Gastroesophageal sphincter (tissue), 4 donors: ENCODE measurements at regions not wholly inside any gene's neighbourhood (a gene's known extent, or its start where the extent isn't known, plus 50 kb on each side); places are given as distances from the start of the nearest gene placed in this dataset.

Source experiments
- ATAC-seq: fragments of 150-250 bp; one replicate; pipeline ENCODE4 v1.9.1; 2016; ENCODE audit warnings: mild to moderate bottlenecking, moderate library complexity
- H3K27ac ChIP-seq, 4 donors: fragments of 200-600 bp; sonication (generic) in 3 of 4; 1 replicate in 3 of 4; 2 replicates in 1 of 4; pipeline ENCODE4 v1.5.1; 2016 to 2019
- H3K27me3 ChIP-seq: fragments of 200-600 bp; sonication (generic); one replicate; pipeline ENCODE4 v1.5.1; 2019
- H3K36me3 ChIP-seq, 2 donors: fragments of 200-600 bp; sonication (generic); one replicate each; pipeline ENCODE4 v1.5.1; 2019; ENCODE audit warnings: control low read depth in 1 of 2
- H3K4me1 ChIP-seq, 3 donors: fragments of 200-600 bp; sonication (generic); 1 replicate in 2 of 3; 2 replicates in 1 of 3; pipeline ENCODE4 v1.5.1; 2016 to 2019; ENCODE audit warnings: control low read depth in 2 of 3
- H3K4me3 ChIP-seq, 2 donors: fragments of 200-600 bp; sonication (generic); one replicate each; pipeline ENCODE4 v1.5.1; 2019; ENCODE audit warnings: mild to moderate bottlenecking in 1 of 2, moderate library complexity in 1 of 2
- H3K9me3 ChIP-seq, 3 donors: fragments of 200-600 bp; sonication (generic); one replicate each; pipeline ENCODE4 v1.5.1; 2017 to 2019; ENCODE audit warnings: control low read depth in 2 of 3
- EP300 ChIP-seq: sonication (generic); formaldehyde crosslinking; IDR thresholded peaks from one replicate; pipeline ENCODE4 v1.6.1; 2017; ENCODE audit warnings: antibody characterized with exemption, mild to moderate bottlenecking
- POLR2A ChIP-seq, 2 donors: fragments of 450-650 bp; IDR thresholded peaks; one replicate each; pipeline ENCODE4 v1.6.1; 2017; ENCODE audit warnings: antibody characterized with exemption in 2 of 2, mild to moderate bottlenecking in 2 of 2, moderate library complexity in 1 of 2
- POLR2AphosphoS5 ChIP-seq: sonication (generic); formaldehyde crosslinking; IDR thresholded peaks from one replicate; pipeline ENCODE4 v1.6.1; 2017; ENCODE audit warnings: antibody characterized with exemption
- WGBS, 2 donors: methylation state at CpG; one replicate each; pipeline ENCODE4 v1.1.5; 2018; ENCODE audit warnings: low coverage in 1 of 2; 5-methylcytosine and 5-hydroxymethylcytosine counted together
- TF ChIP-seq, protein P1 (sequence below), 4 experiments: fragments of 200-600 bp in 2 of 4; fragments of 450-650 bp in 2 of 4; sonication (generic) in 1 of 4; IDR thresholded peaks; one replicate each; pipeline ENCODE4 v1.5.1; 2017 to 2019; ENCODE audit warnings: antibody characterized with exemption in 4 of 4, mild to moderate bottlenecking in 2 of 4, moderate library complexity in 2 of 4

DNA sequence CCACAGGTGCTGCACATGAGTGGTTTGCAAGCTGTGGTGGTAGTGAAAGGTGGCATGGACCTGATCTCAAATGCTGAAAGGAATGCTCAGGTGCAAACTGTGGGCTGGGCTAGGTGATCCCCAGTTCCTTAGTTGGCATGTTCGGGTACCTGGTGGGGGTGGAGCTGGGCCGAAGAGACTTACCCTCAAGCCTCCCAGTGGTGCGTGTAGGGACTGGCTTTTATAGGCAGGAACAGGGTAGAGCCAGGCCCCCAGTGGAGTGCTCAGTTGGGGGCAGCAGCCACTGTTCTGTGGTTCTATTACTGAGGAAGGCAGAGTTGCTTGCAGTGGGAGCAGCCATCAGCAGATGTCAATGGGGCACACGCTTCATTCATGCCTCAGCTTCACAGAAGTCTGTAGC, 399.8 kb downstream of the HTR1B start:
- TF ChIP-seq POLR2A (IDR thresholded peaks at IDR 0.05) (no peak), EP300 (no peak), POLR2AphosphoS5 (no peak)
- TF ChIP-seq, protein P1, sequence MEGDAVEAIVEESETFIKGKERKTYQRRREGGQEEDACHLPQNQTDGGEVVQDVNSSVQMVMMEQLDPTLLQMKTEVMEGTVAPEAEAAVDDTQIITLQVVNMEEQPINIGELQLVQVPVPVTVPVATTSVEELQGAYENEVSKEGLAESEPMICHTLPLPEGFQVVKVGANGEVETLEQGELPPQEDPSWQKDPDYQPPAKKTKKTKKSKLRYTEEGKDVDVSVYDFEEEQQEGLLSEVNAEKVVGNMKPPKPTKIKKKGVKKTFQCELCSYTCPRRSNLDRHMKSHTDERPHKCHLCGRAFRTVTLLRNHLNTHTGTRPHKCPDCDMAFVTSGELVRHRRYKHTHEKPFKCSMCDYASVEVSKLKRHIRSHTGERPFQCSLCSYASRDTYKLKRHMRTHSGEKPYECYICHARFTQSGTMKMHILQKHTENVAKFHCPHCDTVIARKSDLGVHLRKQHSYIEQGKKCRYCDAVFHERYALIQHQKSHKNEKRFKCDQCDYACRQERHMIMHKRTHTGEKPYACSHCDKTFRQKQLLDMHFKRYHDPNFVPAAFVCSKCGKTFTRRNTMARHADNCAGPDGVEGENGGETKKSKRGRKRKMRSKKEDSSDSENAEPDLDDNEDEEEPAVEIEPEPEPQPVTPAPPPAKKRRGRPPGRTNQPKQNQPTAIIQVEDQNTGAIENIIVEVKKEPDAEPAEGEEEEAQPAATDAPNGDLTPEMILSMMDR (IDR thresholded peaks at IDR 0.05), result no peak
- no peak for ATAC-seq
- WGBS, 2 donors, result 64% methylated on average over 3 of the region's 4 CpGs; no CpG with 5 or more reads in 1 of the 2 donors

GRCh38 chr6:77055711-77056110, 407.6 kb downstream of the HTR1B start:
- H3K9me3 ChIP-seq, result peaks cover 0 to 3% (median 0%) of the 10 kb centered on the region in 3 donors
- TF ChIP-seq POLR2A (IDR thresholded peaks at IDR 0.05), result no peak
- TF ChIP-seq EP300, result no peak
- TF ChIP-seq, protein P1 (IDR thresholded peaks at IDR 0.05), result no peak
- TF ChIP-seq POLR2AphosphoS5, result no peak
- H3K27me3 ChIP-seq, result no peaks in the 10 kb centered on the region
- WGBS, 2 donors, result 60 to 61% methylated on average over 4 of the region's 4 CpGs
- H3K27ac ChIP-seq, result no peak overlapping the region
- no peaks in the 10 kb centered on the region for H3K4me1 ChIP-seq
- no peaks in the 10 kb centered on the region for H3K36me3 ChIP-seq
- ATAC-seq, result no peak
- no peak overlapping the region for H3K4me3 ChIP-seq

More for the DNA sequence above, 399.8 kb downstream of the HTR1B start:
- Histone ChIP-seq H3K4me3 (no peak overlapping the region), H3K4me1 (no peaks in the 10 kb centered on the region), H3K27ac (no peak overlapping the region), H3K27me3 (no peaks in the 10 kb centered on the region), H3K36me3 (peaks cover 0 to 8% of the 10 kb centered on the region in 2 donors), H3K9me3 (no peaks in the 10 kb centered on the region)

GRCh38 chr6:77040568-77041195, 422.6 kb downstream of the HTR1B start:
- no peaks in the 10 kb centered on the region for H3K27me3 ChIP-seq
- no peak for ATAC-seq
- 53 to 59% methylated on average over 3 of the region's 3 CpGs for WGBS, 2 donors
- TF ChIP-seq, protein P1 (IDR thresholded peaks at IDR 0.05), result no peak
- no peak for TF ChIP-seq EP300
- no peak for TF ChIP-seq POLR2A (IDR thresholded peaks at IDR 0.05)
- H3K27ac ChIP-seq, result no peak overlapping the region
- no peak overlapping the region for H3K4me3 ChIP-seq
- peaks cover 0 to 28% (median 0%) of the 10 kb centered on the region in 3 donors for H3K9me3 ChIP-seq
- H3K4me1 ChIP-seq, result no peaks in the 10 kb centered on the region
- H3K36me3 ChIP-seq, result peaks cover 0 to 6% of the 10 kb centered on the region in 2 donors

DNA sequence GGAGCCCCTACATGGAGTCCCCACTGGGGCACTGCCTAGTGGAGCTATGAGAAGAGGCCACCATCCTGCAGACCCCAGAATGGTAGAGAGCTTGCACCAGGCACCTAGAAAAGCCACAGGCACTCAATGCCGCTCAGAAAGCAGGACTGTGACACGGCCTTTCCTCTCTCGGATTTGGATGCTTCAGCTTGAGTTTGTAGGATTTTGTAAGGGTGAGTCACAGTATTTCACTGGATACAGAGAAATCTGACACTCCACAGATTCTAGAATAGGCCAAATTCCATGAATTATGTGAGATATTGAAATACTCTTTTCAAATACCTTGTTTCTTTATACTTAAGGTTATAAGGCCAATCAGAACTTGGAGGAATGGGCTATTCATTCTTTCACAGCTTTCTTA, 424.5 kb downstream of the HTR1B start:
- ATAC-seq, result no peak

More for the DNA sequence above, 424.5 kb downstream of the HTR1B start:
- no peak overlapping the region for H3K27ac ChIP-seq
- WGBS, 2 donors, result 45 to 86% methylated on average over 2 to 3 of the region's 3 CpGs
- H3K4me3 ChIP-seq, result no peak overlapping the region
- H3K4me1 ChIP-seq, result no peaks in the 10 kb centered on the region
- H3K9me3 ChIP-seq, result peaks cover 0 to 28% (median 0%) of the 10 kb centered on the region in 3 donors
- TF ChIP-seq, protein P1 (IDR thresholded peaks at IDR 0.05), result no peak
- no peak for TF ChIP-seq POLR2A (IDR thresholded peaks at IDR 0.05)
- TF ChIP-seq EP300, result no peak
- no peak for TF ChIP-seq POLR2AphosphoS5
- H3K36me3 ChIP-seq, result peaks cover 0 to 6% of the 10 kb centered on the region in 2 donors
- H3K27me3 ChIP-seq, result no peaks in the 10 kb centered on the region
